ENCODE measurements at regions not wholly inside any gene's neighbourhood (a gene's known extent, or its start where the extent isn't known, plus 50 kb on each side); places are given as distances from the start of the nearest gene placed in this dataset.

DNA sequence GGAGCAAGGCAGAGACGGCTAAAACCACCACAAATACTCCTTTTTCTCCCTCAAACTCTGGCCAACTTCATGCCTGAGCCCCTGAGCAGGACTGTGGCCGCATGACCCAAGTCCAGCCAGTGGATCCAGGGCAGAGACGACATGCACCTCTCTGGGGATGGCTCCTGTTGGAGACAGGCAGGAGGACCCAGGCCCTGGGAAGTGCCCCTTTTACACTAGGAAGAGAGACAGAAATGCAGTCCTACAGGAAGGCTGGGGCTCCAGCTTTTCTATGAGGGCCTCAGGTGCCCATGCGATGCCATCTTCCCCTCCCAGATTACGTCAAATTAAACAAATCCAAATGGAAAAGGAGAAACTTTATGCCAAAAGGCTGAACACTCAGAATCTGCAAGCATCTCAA is 498.0 kb downstream of the BRD1 start:
- DNase-seq (ENCODE audit: low spot score): peak; percentile 11
- H3K27me3 ChIP-seq (ENCODE audit: insufficient read depth, poor library complexity, severe bottlenecking): no peaks in the 10 kb centered on the region
- no peaks in the 10 kb centered on the region for H3K9me3 ChIP-seq (ENCODE audit: severe bottlenecking)
- no peak overlapping the region for H3K4me3 ChIP-seq (ENCODE audit: severe bottlenecking)
- no peaks in the 10 kb centered on the region for H3K36me3 ChIP-seq (ENCODE audit: low read depth)
- H3K4me1 ChIP-seq (ENCODE audit: insufficient read depth, poor library complexity, severe bottlenecking): no peaks in the 10 kb centered on the region
- ATAC-seq (ENCODE audit: low read depth): no peak
- H3K27ac ChIP-seq (ENCODE audit: poor library complexity, severe bottlenecking): no peak overlapping the region
- TF ChIP-seq, protein P1, sequence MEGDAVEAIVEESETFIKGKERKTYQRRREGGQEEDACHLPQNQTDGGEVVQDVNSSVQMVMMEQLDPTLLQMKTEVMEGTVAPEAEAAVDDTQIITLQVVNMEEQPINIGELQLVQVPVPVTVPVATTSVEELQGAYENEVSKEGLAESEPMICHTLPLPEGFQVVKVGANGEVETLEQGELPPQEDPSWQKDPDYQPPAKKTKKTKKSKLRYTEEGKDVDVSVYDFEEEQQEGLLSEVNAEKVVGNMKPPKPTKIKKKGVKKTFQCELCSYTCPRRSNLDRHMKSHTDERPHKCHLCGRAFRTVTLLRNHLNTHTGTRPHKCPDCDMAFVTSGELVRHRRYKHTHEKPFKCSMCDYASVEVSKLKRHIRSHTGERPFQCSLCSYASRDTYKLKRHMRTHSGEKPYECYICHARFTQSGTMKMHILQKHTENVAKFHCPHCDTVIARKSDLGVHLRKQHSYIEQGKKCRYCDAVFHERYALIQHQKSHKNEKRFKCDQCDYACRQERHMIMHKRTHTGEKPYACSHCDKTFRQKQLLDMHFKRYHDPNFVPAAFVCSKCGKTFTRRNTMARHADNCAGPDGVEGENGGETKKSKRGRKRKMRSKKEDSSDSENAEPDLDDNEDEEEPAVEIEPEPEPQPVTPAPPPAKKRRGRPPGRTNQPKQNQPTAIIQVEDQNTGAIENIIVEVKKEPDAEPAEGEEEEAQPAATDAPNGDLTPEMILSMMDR (IDR thresholded peaks at IDR 0.05; ENCODE audit: poor library complexity, severe bottlenecking): no peak

- Histone ChIP-seq H3K27me3 (ENCODE audit: insufficient read depth, poor library complexity, severe bottlenecking) (no peaks in the 10 kb centered on the region), H3K9me3 (ENCODE audit: severe bottlenecking) (no peaks in the 10 kb centered on the region)
- TF ChIP-seq, protein P1 (IDR thresholded peaks at IDR 0.05; ENCODE audit: poor library complexity, severe bottlenecking): no peak
Observed at GRCh38 chr22:49328630-49329405, 498.9 kb downstream of the BRD1 start.

GRCh38 chr22:49328118-49328475 is 499.6 kb downstream of the BRD1 start:
- no peaks in the 10 kb centered on the region for H3K27me3 ChIP-seq (ENCODE audit: insufficient read depth, poor library complexity, severe bottlenecking)
- TF ChIP-seq, protein P1 (IDR thresholded peaks at IDR 0.05; ENCODE audit: poor library complexity, severe bottlenecking): no peak
- no peak overlapping the region for H3K4me3 ChIP-seq (ENCODE audit: severe bottlenecking)
- H3K9me3 ChIP-seq (ENCODE audit: severe bottlenecking): no peaks in the 10 kb centered on the region
- DNase-seq (ENCODE audit: low spot score): peak; percentile 30
- no peak overlapping the region for H3K27ac ChIP-seq (ENCODE audit: poor library complexity, severe bottlenecking)
- no peaks in the 10 kb centered on the region for H3K4me1 ChIP-seq (ENCODE audit: insufficient read depth, poor library complexity, severe bottlenecking)
- no peaks in the 10 kb centered on the region for H3K36me3 ChIP-seq (ENCODE audit: low read depth)
- no peak for ATAC-seq (ENCODE audit: low read depth)

More at GRCh38 chr22:49328630-49329405, 498.9 kb downstream of the BRD1 start:
- Histone ChIP-seq H3K4me3 (ENCODE audit: severe bottlenecking) (no peak overlapping the region), H3K27ac (ENCODE audit: poor library complexity, severe bottlenecking) (no peak overlapping the region), H3K36me3 (ENCODE audit: low read depth) (no peaks in the 10 kb centered on the region), H3K4me1 (ENCODE audit: insufficient read depth, poor library complexity, severe bottlenecking) (no peaks in the 10 kb centered on the region)
- DNase-seq (ENCODE audit: low spot score): no peak
- no peak for ATAC-seq (ENCODE audit: low read depth)

- Histone ChIP-seq H3K27ac (ENCODE audit: poor library complexity, severe bottlenecking) (no peak overlapping the region), H3K4me3 (ENCODE audit: severe bottlenecking) (no peak overlapping the region), H3K9me3 (ENCODE audit: severe bottlenecking) (no peaks in the 10 kb centered on the region), H3K36me3 (ENCODE audit: low read depth) (no peaks in the 10 kb centered on the region), H3K27me3 (ENCODE audit: insufficient read depth, poor library complexity, severe bottlenecking) (no peaks in the 10 kb centered on the region), H3K4me1 (ENCODE audit: insufficient read depth, poor library complexity, severe bottlenecking) (no peaks in the 10 kb centered on the region)
- ATAC-seq (ENCODE audit: low read depth) (no peak), DNase-seq (ENCODE audit: low spot score) (no peak)
- TF ChIP-seq, protein P1 (IDR thresholded peaks at IDR 0.05; ENCODE audit: poor library complexity, severe bottlenecking): no peak
Observed at GRCh38 chr22:49327411-49328117, 500.1 kb downstream of the BRD1 start.

GRCh38 chr22:49326558-49326957 is 501.1 kb downstream of the BRD1 start:
- DNase-seq (ENCODE audit: low spot score) (peak; percentile 10), ATAC-seq (ENCODE audit: low read depth) (no peak)
- no peaks in the 10 kb centered on the region for H3K36me3 ChIP-seq (ENCODE audit: low read depth)
- no peaks in the 10 kb centered on the region for H3K4me1 ChIP-seq (ENCODE audit: insufficient read depth, poor library complexity, severe bottlenecking)
- H3K27ac ChIP-seq (ENCODE audit: poor library complexity, severe bottlenecking): no peak overlapping the region
- TF ChIP-seq, protein P1 (IDR thresholded peaks at IDR 0.05; ENCODE audit: poor library complexity, severe bottlenecking): no peak
- no peaks in the 10 kb centered on the region for H3K9me3 ChIP-seq (ENCODE audit: severe bottlenecking)
- H3K4me3 ChIP-seq (ENCODE audit: severe bottlenecking): no peak overlapping the region
- H3K27me3 ChIP-seq (ENCODE audit: insufficient read depth, poor library complexity, severe bottlenecking): no peaks in the 10 kb centered on the region
